ENCODE measurements at regions not wholly inside any gene's neighbourhood (a gene's known extent, or its start where the extent isn't known, plus 50 kb on each side); places are given as distances from the start of the nearest gene placed in this dataset.

- Histone ChIP-seq H3K27me3 (ENCODE audit: control insufficient read depth, insufficient read depth, low read length) (no peaks in the 10 kb centered on the region), H3K36me3 (ENCODE audit: control insufficient read depth, insufficient read depth, low read length) (no peaks in the 10 kb centered on the region), H3K9me3 (ENCODE audit: control insufficient read depth, insufficient read depth, low read length) (no peaks in the 10 kb centered on the region), H3K4me1 (ENCODE audit: control insufficient read depth, insufficient read depth, low read length) (no peaks in the 10 kb centered on the region), H3K27ac (ENCODE audit: low read depth, low read length) (no peak overlapping the region), H3K4me3 (ENCODE audit: low read depth, low read length) (no peak overlapping the region), H3K9ac (ENCODE audit: low read depth, low read length) (no peak overlapping the region)
These were observed 52.1 kb upstream of the XPO1 start for GRCh38 chr2:61590214-61590613.

GRCh38 chr2:61588566-61588965 lies 50.4 kb upstream of the XPO1 start:
- no peak overlapping the region for H3K9ac ChIP-seq (ENCODE audit: low read depth, low read length)
- no peaks in the 10 kb centered on the region for H3K4me1 ChIP-seq (ENCODE audit: control insufficient read depth, insufficient read depth, low read length)
- H3K4me3 ChIP-seq (ENCODE audit: low read depth, low read length) = no peak overlapping the region
- no peak overlapping the region for H3K27ac ChIP-seq (ENCODE audit: low read depth, low read length)
- no peaks in the 10 kb centered on the region for H3K9me3 ChIP-seq (ENCODE audit: control insufficient read depth, insufficient read depth, low read length)
- no peaks in the 10 kb centered on the region for H3K27me3 ChIP-seq (ENCODE audit: control insufficient read depth, insufficient read depth, low read length)
- H3K36me3 ChIP-seq (ENCODE audit: control insufficient read depth, insufficient read depth, low read length) = no peaks in the 10 kb centered on the region

Measured in HUES48 (cell line).